Endodermal cell (in vitro differentiated cells): ENCODE measurements at regions not wholly inside any gene's neighbourhood (a gene's known extent, or its start where the extent isn't known, plus 50 kb on each side); places are given as distances from the start of the nearest gene placed in this dataset.

Source experiments
- DNase-seq: peaks from one replicate; pipeline ENCODE4 v3.0.0-alpha.2; 2017
- H3K27ac ChIP-seq: 2 replicates; pipeline ENCODE4 v1.5.1; 2013; ENCODE audit warnings: mild to moderate bottlenecking, low read depth, low read length, moderate library complexity
- H3K27me3 ChIP-seq: 2 replicates; pipeline ENCODE4 v1.6.1; 2013; ENCODE audit warnings: mild to moderate bottlenecking, low read length, moderate library complexity; ENCODE audit not compliant: insufficient read depth, control insufficient read depth, poor library complexity, severe bottlenecking
- H3K36me3 ChIP-seq: 2 replicates; pipeline ENCODE4 v1.7.0; 2013; ENCODE audit warnings: mild to moderate bottlenecking, low read length, moderate library complexity; ENCODE audit not compliant: control insufficient read depth, insufficient read depth
- H3K4me1 ChIP-seq: one replicate; pipeline ENCODE4 v1.7.0; 2013; ENCODE audit warnings: low read length; ENCODE audit not compliant: control insufficient read depth, insufficient read depth
- H3K4me3 ChIP-seq: 2 replicates; pipeline ENCODE4 v1.5.1; 2013; ENCODE audit warnings: mild to moderate bottlenecking, low read length, moderate library complexity
- H3K9ac ChIP-seq: 2 replicates; pipeline ENCODE4 v1.6.1; 2013; ENCODE audit warnings: mild to moderate bottlenecking, low read length, moderate library complexity; ENCODE audit not compliant: poor library complexity, severe bottlenecking; ENCODE audit errors: extremely low read depth
- H3K9me3 ChIP-seq: 2 replicates; pipeline ENCODE4 v1.6.1; 2013; ENCODE audit warnings: mild to moderate bottlenecking, low read length, moderate library complexity; ENCODE audit not compliant: control insufficient read depth
- H3K27ac Mint-ChIP-seq: 2 replicates; pipeline ENCODE4 v1.8.0; 2020; ENCODE audit warnings: mixed read lengths
- H3K27me3 Mint-ChIP-seq: 2 replicates; pipeline ENCODE4 v1.8.0; 2021; ENCODE audit warnings: mild to moderate bottlenecking, mixed read lengths; ENCODE audit not compliant: insufficient read depth
- H3K36me3 Mint-ChIP-seq: 2 replicates; pipeline ENCODE4 v1.8.0; 2020; ENCODE audit warnings: low read depth, mixed read lengths
- H3K4me1 Mint-ChIP-seq: 2 replicates; pipeline ENCODE4 v1.8.0; 2020; ENCODE audit warnings: mixed read lengths
- H3K4me3 Mint-ChIP-seq: 2 replicates; pipeline ENCODE4 v1.8.0; 2020; ENCODE audit warnings: mild to moderate bottlenecking, moderate library complexity, mixed read lengths
- H3K9me3 Mint-ChIP-seq: 2 replicates; pipeline ENCODE4 v1.8.0; 2020; ENCODE audit warnings: mild to moderate bottlenecking, mixed read lengths
- CTCF ChIP-seq: fragments of 200-600 bp; sonication (generic); conservative IDR thresholded peaks from 2 replicates; pipeline ENCODE4 v1.5.0; 2021; ENCODE audit warnings: antibody characterized with exemption, mild to moderate bottlenecking
- WGBS, 2 experiments: methylation state at CpG; one replicate each; pipeline versions ENCODE4 v1.1.5 to v1.1.7; 2013; ENCODE audit warnings: missing lambda C conversion rate in 2 of 2, mixed read lengths in 1 of 2; ENCODE audit not compliant: insufficient coverage in 1 of 2, insufficient read length in 1 of 2; 5-methylcytosine and 5-hydroxymethylcytosine counted together

- H3K27me3 ChIP-seq: no peaks in the 10 kb centered on the region
- Mint-ChIP-seq H3K9me3 (no peaks in the 10 kb centered on the region), H3K4me3 (no peak overlapping the region), H3K36me3 (no peaks in the 10 kb centered on the region), H3K4me1 (peaks cover 17% of the 10 kb centered on the region), H3K27ac (no peak overlapping the region), H3K27me3 (peaks cover 7% of the 10 kb centered on the region)
- DNase-seq: no peak
- no peaks in the 10 kb centered on the region for H3K9me3 ChIP-seq
- peaks cover 5% of the 10 kb centered on the region for H3K4me1 ChIP-seq
- no peak overlapping the region for H3K4me3 ChIP-seq
- H3K36me3 ChIP-seq: no peaks in the 10 kb centered on the region
- WGBS, 2 experiments: 94 to 96% methylated on average over 2 of the region's 2 CpGs
- H3K9ac ChIP-seq: no peak overlapping the region
- no peak for TF ChIP-seq CTCF
- H3K27ac ChIP-seq: no peak overlapping the region
Measured at GRCh38 chr2:161078211-161078539, 82.1 kb upstream of the TANK start.

- Histone ChIP-seq H3K4me1 (no peaks in the 10 kb centered on the region), H3K9me3 (no peaks in the 10 kb centered on the region), H3K27ac (no peak overlapping the region), H3K9ac (no peak overlapping the region), H3K4me3 (no peak overlapping the region), H3K36me3 (no peaks in the 10 kb centered on the region), H3K27me3 (no peaks in the 10 kb centered on the region)
- no peak overlapping the region for H3K4me3 Mint-ChIP-seq
- peaks cover 2% of the 10 kb centered on the region for H3K9me3 Mint-ChIP-seq
- H3K4me1 Mint-ChIP-seq: no peaks in the 10 kb centered on the region
- no peak for TF ChIP-seq CTCF
- H3K27ac Mint-ChIP-seq: no peak overlapping the region
- H3K36me3 Mint-ChIP-seq: no peaks in the 10 kb centered on the region
- no peaks in the 10 kb centered on the region for H3K27me3 Mint-ChIP-seq
- WGBS, 2 experiments: 87% methylated on average over 2 of the region's 2 CpGs; no CpG with 5 or more reads in 1 of the 2 experiments
- no peak for DNase-seq
Measured at GRCh38 chr2:161085149-161085548, 75.1 kb upstream of the TANK start.

DNA sequence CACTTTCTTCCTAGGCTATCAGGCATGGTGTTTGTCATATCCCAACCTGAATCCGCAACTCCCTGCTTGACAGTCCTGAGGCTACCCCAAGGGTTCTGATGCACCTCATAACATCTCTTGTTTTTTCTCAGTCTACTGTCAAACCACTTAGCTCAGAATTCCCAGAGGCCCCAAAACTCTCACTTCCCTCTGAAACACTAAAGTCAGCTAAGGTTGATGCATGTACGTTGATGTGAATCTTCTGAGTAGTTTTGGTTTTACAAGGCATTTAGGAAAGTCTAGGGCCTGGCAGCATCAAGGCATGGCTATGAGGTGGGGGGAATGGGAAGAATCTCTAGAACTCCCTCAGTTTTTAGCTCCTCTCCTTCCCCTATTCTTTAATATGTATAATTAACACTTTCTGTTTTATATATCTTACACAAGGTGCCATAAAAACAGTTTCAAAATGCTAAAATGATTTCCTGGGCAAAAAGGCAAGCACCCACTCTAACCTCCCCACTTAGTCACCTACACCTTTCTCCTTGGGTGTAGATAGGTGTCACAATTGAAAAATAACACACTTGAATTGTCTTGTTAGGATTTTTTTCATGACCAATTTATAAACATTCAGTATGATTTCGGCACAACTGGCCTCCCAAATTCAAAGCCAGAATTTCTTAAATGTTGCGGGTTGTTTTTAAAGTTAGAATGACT is 71.4 kb upstream of the TANK start:
- H3K9ac ChIP-seq: no peak overlapping the region
- DNase-seq: no peak
- H3K27me3 Mint-ChIP-seq: no peaks in the 10 kb centered on the region
- TF ChIP-seq CTCF: no peak
- no peak overlapping the region for H3K4me3 ChIP-seq
- no peaks in the 10 kb centered on the region for H3K4me1 ChIP-seq
- peaks cover 2% of the 10 kb centered on the region for H3K9me3 Mint-ChIP-seq
- H3K4me1 Mint-ChIP-seq: no peaks in the 10 kb centered on the region
- H3K27me3 ChIP-seq: no peaks in the 10 kb centered on the region
- WGBS, 2 experiments: 96 to 100% methylated on average over 1 to 3 of the region's 4 CpGs
- H3K36me3 Mint-ChIP-seq: no peaks in the 10 kb centered on the region
- no peaks in the 10 kb centered on the region for H3K9me3 ChIP-seq
- H3K27ac ChIP-seq: no peak overlapping the region
- no peak overlapping the region for H3K27ac Mint-ChIP-seq
- H3K4me3 Mint-ChIP-seq: no peak overlapping the region
- H3K36me3 ChIP-seq: no peaks in the 10 kb centered on the region
